ENCODE measurements at regions not wholly inside any gene's neighbourhood (a gene's known extent, or its start where the extent isn't known, plus 50 kb on each side); places are given as distances from the start of the nearest gene placed in this dataset.

GRCh38 chr1:242770366-242770765, 245.9 kb upstream of the PLD5 start:
- no peaks in the 10 kb centered on the region for H3K4me1 Mint-ChIP-seq
- no peaks in the 10 kb centered on the region for H3K36me3 Mint-ChIP-seq
- H3K27ac Mint-ChIP-seq = no peak overlapping the region
- peaks cover 0 to 1% (median 0%) of the 10 kb centered on the region in 3 donors for H3K27me3 Mint-ChIP-seq (ENCODE audit: low read depth in 3 of 3)
- no peak for DNase-seq
- H3K9me3 Mint-ChIP-seq = peaks cover 0 to 16% (median 6%) of the 10 kb centered on the region in 6 donors
- no peak overlapping the region for H3K4me3 Mint-ChIP-seq

GRCh38 chr1:242764161-242764560, 239.7 kb upstream of the PLD5 start:
- no peaks in the 10 kb centered on the region for H3K36me3 Mint-ChIP-seq
- peaks cover 0 to 14% (median 6%) of the 10 kb centered on the region in 6 donors for H3K9me3 Mint-ChIP-seq
- H3K27ac Mint-ChIP-seq = no peak overlapping the region
- DNase-seq = no peak
- H3K4me1 Mint-ChIP-seq = no peaks in the 10 kb centered on the region
- no peaks in the 10 kb centered on the region for H3K27me3 Mint-ChIP-seq (ENCODE audit: low read depth in 3 of 3)
- H3K4me3 Mint-ChIP-seq = no peak overlapping the region

GRCh38 chr1:242761556-242761955, 237.1 kb upstream of the PLD5 start:
- Mint-ChIP-seq H3K27me3 (ENCODE audit: low read depth in 3 of 3) (no peaks in the 10 kb centered on the region), H3K4me1 (no peaks in the 10 kb centered on the region), H3K4me3 (no peak overlapping the region), H3K36me3 (no peaks in the 10 kb centered on the region), H3K9me3 (peaks cover 0 to 26% (median 5%) of the 10 kb centered on the region in 6 donors), H3K27ac (no peak overlapping the region)
- DNase-seq = no peak

GRCh38 chr1:242754926-242755325, 230.4 kb upstream of the PLD5 start:
- Mint-ChIP-seq H3K27me3 (ENCODE audit: low read depth in 3 of 3) (peaks cover 0 to 3% (median 2%) of the 10 kb centered on the region in 3 donors), H3K36me3 (no peaks in the 10 kb centered on the region), H3K4me3 (no peak overlapping the region), H3K27ac (no peak overlapping the region), H3K9me3 (peaks cover 0 to 18% (median 1%) of the 10 kb centered on the region in 6 donors), H3K4me1 (no peaks in the 10 kb centered on the region)
- DNase-seq = no peak

GRCh38 chr1:242754125-242754524, 229.6 kb upstream of the PLD5 start:
- DNase-seq = no peak
- H3K4me1 Mint-ChIP-seq = no peaks in the 10 kb centered on the region
- no peak overlapping the region for H3K4me3 Mint-ChIP-seq
- H3K9me3 Mint-ChIP-seq = peaks cover 0 to 21% (median 2%) of the 10 kb centered on the region in 6 donors
- no peak overlapping the region for H3K27ac Mint-ChIP-seq
- peaks cover 0 to 3% (median 2%) of the 10 kb centered on the region in 3 donors for H3K27me3 Mint-ChIP-seq (ENCODE audit: low read depth in 3 of 3)
- H3K36me3 Mint-ChIP-seq = no peaks in the 10 kb centered on the region

GRCh38 chr1:242747233-242747632, 222.7 kb upstream of the PLD5 start:
- Mint-ChIP-seq H3K36me3 (no peaks in the 10 kb centered on the region), H3K4me3 (no peak overlapping the region), H3K4me1 (no peaks in the 10 kb centered on the region), H3K9me3 (peaks cover 0 to 10% (median 3%) of the 10 kb centered on the region in 6 donors), H3K27me3 (ENCODE audit: low read depth in 3 of 3) (peaks cover 0 to 2% (median 2%) of the 10 kb centered on the region in 3 donors), H3K27ac (no peak overlapping the region)
- DNase-seq = no peak

- H3K27me3 Mint-ChIP-seq (ENCODE audit: low read depth in 3 of 3) = peaks cover 0 to 2% (median 2%) of the 10 kb centered on the region in 3 donors
- no peak overlapping the region for H3K27ac Mint-ChIP-seq
- H3K4me3 Mint-ChIP-seq = no peak overlapping the region
- H3K4me1 Mint-ChIP-seq = no peaks in the 10 kb centered on the region
- H3K36me3 Mint-ChIP-seq = no peaks in the 10 kb centered on the region
- peaks cover 0 to 13% (median 7%) of the 10 kb centered on the region in 6 donors for H3K9me3 Mint-ChIP-seq
- DNase-seq = no peak
Observed at GRCh38 chr1:242745079-242745478, 220.6 kb upstream of the PLD5 start.

- no peaks in the 10 kb centered on the region for H3K4me1 Mint-ChIP-seq
- H3K27ac Mint-ChIP-seq = no peak overlapping the region
- DNase-seq = no peak
- peaks cover 0 to 10% (median 6%) of the 10 kb centered on the region in 6 donors for H3K9me3 Mint-ChIP-seq
- H3K4me3 Mint-ChIP-seq = no peak overlapping the region
- H3K27me3 Mint-ChIP-seq (ENCODE audit: low read depth in 3 of 3) = peaks cover 0 to 2% (median 2%) of the 10 kb centered on the region in 3 donors
- no peaks in the 10 kb centered on the region for H3K36me3 Mint-ChIP-seq
Observed at GRCh38 chr1:242743983-242744780, 219.7 kb upstream of the PLD5 start.

GRCh38 chr1:242738702-242739645, 214.5 kb upstream of the PLD5 start:
- Mint-ChIP-seq H3K36me3 (no peaks in the 10 kb centered on the region), H3K9me3 (peaks cover 0 to 10% (median 5%) of the 10 kb centered on the region in 6 donors), H3K4me1 (no peaks in the 10 kb centered on the region), H3K27ac (no peak overlapping the region), H3K4me3 (no peak overlapping the region), H3K27me3 (ENCODE audit: low read depth in 3 of 3) (peaks cover 0 to 3% (median 2%) of the 10 kb centered on the region in 3 donors)
- DNase-seq = no peak

GRCh38 chr1:242736611-242737010, 212.1 kb upstream of the PLD5 start:
- H3K27ac Mint-ChIP-seq = no peak overlapping the region
- no peak overlapping the region for H3K4me3 Mint-ChIP-seq
- no peaks in the 10 kb centered on the region for H3K36me3 Mint-ChIP-seq
- H3K4me1 Mint-ChIP-seq = no peaks in the 10 kb centered on the region
- H3K9me3 Mint-ChIP-seq = peaks cover 0 to 13% (median 2%) of the 10 kb centered on the region in 6 donors
- DNase-seq = no peak
- H3K27me3 Mint-ChIP-seq (ENCODE audit: low read depth in 3 of 3) = peaks cover 0 to 2% (median 0%) of the 10 kb centered on the region in 3 donors

GRCh38 chr1:242735323-242735722, 210.8 kb upstream of the PLD5 start:
- Mint-ChIP-seq H3K27ac (no peak overlapping the region), H3K27me3 (ENCODE audit: low read depth in 3 of 3) (peaks cover 0 to 2% (median 0%) of the 10 kb centered on the region in 3 donors), H3K36me3 (no peaks in the 10 kb centered on the region), H3K4me1 (no peaks in the 10 kb centered on the region), H3K4me3 (no peak overlapping the region), H3K9me3 (peaks cover 0 to 9% (median 4%) of the 10 kb centered on the region in 6 donors)
- DNase-seq = no peak

- no peaks in the 10 kb centered on the region for H3K27me3 Mint-ChIP-seq (ENCODE audit: low read depth in 3 of 3)
- H3K4me1 Mint-ChIP-seq = no peaks in the 10 kb centered on the region
- no peaks in the 10 kb centered on the region for H3K36me3 Mint-ChIP-seq
- DNase-seq = no peak
- no peak overlapping the region for H3K4me3 Mint-ChIP-seq
- no peak overlapping the region for H3K27ac Mint-ChIP-seq
- H3K9me3 Mint-ChIP-seq = peaks cover 0 to 6% (median 4%) of the 10 kb centered on the region in 6 donors
Observed at GRCh38 chr1:242731446-242731845, 206.9 kb upstream of the PLD5 start.

GRCh38 chr1:242728696-242729095, 204.2 kb upstream of the PLD5 start:
- DNase-seq = no peak
- H3K27ac Mint-ChIP-seq = no peak overlapping the region
- no peaks in the 10 kb centered on the region for H3K27me3 Mint-ChIP-seq (ENCODE audit: low read depth in 3 of 3)
- no peak overlapping the region for H3K4me3 Mint-ChIP-seq
- H3K4me1 Mint-ChIP-seq = no peaks in the 10 kb centered on the region
- no peaks in the 10 kb centered on the region for H3K36me3 Mint-ChIP-seq
- peaks cover 0 to 10% (median 4%) of the 10 kb centered on the region in 6 donors for H3K9me3 Mint-ChIP-seq

All from immature natural killer cell (primary cell).